Hepatocyte (in vitro differentiated cells): ENCODE measurements at regions not wholly inside any gene's neighbourhood (a gene's known extent, or its start where the extent isn't known, plus 50 kb on each side); places are given as distances from the start of the nearest gene placed in this dataset.

Source experiments
- DNase-seq: peaks from one replicate; pipeline ENCODE4 v3.0.0-alpha.2; 2016; ENCODE audit warnings: low spot score
- H2AFZ ChIP-seq: fragments of 200-600 bp; sonication (generic); 2 replicates; pipeline ENCODE4 v1.6.0; 2016; ENCODE audit warnings: antibody characterized with exemption, mild to moderate bottlenecking
- H3K27ac ChIP-seq: fragments of 200-600 bp; sonication (generic); 2 replicates; pipeline ENCODE4 v1.5.1; 2016; ENCODE audit warnings: mild to moderate bottlenecking
- H3K27me3 ChIP-seq: fragments of 200-600 bp; sonication (generic); 2 replicates; pipeline ENCODE4 v1.6.1; 2016
- H3K36me3 ChIP-seq: fragments of 200-600 bp; sonication (generic); replicated peaks from 2 replicates; pipeline ENCODE4 v1.5.1; 2016; ENCODE audit warnings: low read depth; ENCODE audit not compliant: insufficient read depth
- H3K4me1 ChIP-seq: fragments of 200-600 bp; sonication (generic); 2 replicates; pipeline ENCODE4 v1.5.1; 2016; ENCODE audit warnings: mild to moderate bottlenecking, moderate library complexity; ENCODE audit not compliant: insufficient read depth
- H3K4me2 ChIP-seq: fragments of 200-600 bp; sonication (generic); 2 replicates; pipeline ENCODE4 v1.6.0; 2016
- H3K4me3 ChIP-seq: fragments of 200-600 bp; sonication (generic); 2 replicates; pipeline ENCODE4 v1.5.1; 2016; ENCODE audit warnings: mild to moderate bottlenecking
- H3K79me2 ChIP-seq: fragments of 200-600 bp; sonication (generic); 2 replicates; pipeline ENCODE4 v1.6.0; 2017; ENCODE audit warnings: mild to moderate bottlenecking
- H3K9me2 ChIP-seq: fragments of 200-600 bp; sonication (generic); replicated peaks from 2 replicates; pipeline ENCODE4 v1.6.0; 2017; ENCODE audit warnings: mild to moderate bottlenecking; ENCODE audit not compliant: insufficient read depth
- H3K9me3 ChIP-seq: fragments of 200-600 bp; sonication (generic); 2 replicates; pipeline ENCODE4 v1.5.1; 2016; ENCODE audit warnings: low read depth, mild to moderate bottlenecking
- H4K20me1 ChIP-seq: fragments of 200-600 bp; sonication (generic); 2 replicates; pipeline ENCODE4 v1.6.0; 2016; ENCODE audit warnings: mild to moderate bottlenecking; ENCODE audit not compliant: insufficient read depth, poor library complexity, severe bottlenecking
- EZH2 ChIP-seq: fragments of 200-600 bp; sonication (generic); IDR thresholded peaks from 2 replicates; pipeline ENCODE4 v1.6.1; 2016; ENCODE audit warnings: antibody characterized with exemption, mild to moderate bottlenecking, borderline replicate concordance
- EZH2phosphoT487 ChIP-seq: fragments of 200-600 bp; sonication (generic); IDR thresholded peaks from one replicate; pipeline ENCODE4 v1.6.1; 2018; ENCODE audit warnings: antibody characterized with exemption, mild to moderate bottlenecking, low read depth, moderate library complexity; ENCODE audit not compliant: unreplicated experiment, severe bottlenecking
- WGBS: methylation state at CpG from one replicate; pipeline ENCODE4 v1.1.6; 2016; ENCODE audit warnings: low lambda C conversion rate; ENCODE audit errors: missing lambda C conversion rate; 5-methylcytosine and 5-hydroxymethylcytosine counted together
- TF ChIP-seq, protein P1 (sequence below): fragments of 200-600 bp; sonication (generic); IDR thresholded peaks from 2 replicates; pipeline ENCODE4 v1.5.1; 2016; ENCODE audit warnings: antibody characterized with exemption, mild to moderate bottlenecking; ENCODE audit not compliant: poor library complexity

DNA sequence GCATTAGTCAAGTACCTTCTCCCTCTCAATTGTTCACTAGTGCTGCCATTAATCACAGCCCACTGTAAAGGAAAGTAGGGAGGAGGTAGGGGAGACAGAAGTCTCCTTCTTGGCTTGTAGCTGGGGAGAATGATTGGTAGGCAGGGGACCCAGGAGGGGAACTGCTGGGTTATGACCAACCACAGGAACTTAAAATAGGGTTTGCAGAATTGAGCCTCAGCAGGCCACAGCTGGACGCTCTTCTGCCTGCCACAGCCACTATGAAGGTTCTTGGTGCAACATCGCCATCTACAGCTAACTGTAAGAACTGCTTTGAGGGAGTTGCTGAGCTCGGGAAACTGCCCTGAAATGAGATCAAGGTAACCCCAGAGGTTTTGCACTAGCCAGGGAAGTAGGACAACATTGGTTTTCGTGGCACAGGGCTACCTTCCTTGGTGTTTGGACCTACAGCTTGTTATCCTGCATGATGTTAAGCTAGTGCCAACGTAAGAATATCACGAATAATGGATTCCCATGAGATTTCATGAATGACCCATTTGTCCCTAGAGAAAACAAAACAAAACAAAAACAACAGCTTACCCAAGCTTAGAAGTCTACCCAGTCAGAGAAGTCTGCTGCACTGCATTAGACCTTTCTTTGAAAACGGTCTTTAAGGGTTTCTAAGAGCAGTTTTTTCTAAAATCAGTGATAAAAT, 787.1 kb upstream of the API5 start:
- Histone ChIP-seq H3K9me2 (no peaks in the 10 kb centered on the region), H3K4me3 (no peak overlapping the region), H4K20me1 (no peaks in the 10 kb centered on the region), H3K9me3 (no peaks in the 10 kb centered on the region), H3K4me1 (no peaks in the 10 kb centered on the region), H3K27me3 (no peaks in the 10 kb centered on the region), H3K27ac (no peak overlapping the region), H2AFZ (no peak overlapping the region), H3K36me3 (no peaks in the 10 kb centered on the region), H3K4me2 (no peak overlapping the region), H3K79me2 (no peaks in the 10 kb centered on the region)
- peak; percentile 85 for DNase-seq
- 15% methylated on average over 7 of the region's 7 CpGs for WGBS
- TF ChIP-seq, protein P1, sequence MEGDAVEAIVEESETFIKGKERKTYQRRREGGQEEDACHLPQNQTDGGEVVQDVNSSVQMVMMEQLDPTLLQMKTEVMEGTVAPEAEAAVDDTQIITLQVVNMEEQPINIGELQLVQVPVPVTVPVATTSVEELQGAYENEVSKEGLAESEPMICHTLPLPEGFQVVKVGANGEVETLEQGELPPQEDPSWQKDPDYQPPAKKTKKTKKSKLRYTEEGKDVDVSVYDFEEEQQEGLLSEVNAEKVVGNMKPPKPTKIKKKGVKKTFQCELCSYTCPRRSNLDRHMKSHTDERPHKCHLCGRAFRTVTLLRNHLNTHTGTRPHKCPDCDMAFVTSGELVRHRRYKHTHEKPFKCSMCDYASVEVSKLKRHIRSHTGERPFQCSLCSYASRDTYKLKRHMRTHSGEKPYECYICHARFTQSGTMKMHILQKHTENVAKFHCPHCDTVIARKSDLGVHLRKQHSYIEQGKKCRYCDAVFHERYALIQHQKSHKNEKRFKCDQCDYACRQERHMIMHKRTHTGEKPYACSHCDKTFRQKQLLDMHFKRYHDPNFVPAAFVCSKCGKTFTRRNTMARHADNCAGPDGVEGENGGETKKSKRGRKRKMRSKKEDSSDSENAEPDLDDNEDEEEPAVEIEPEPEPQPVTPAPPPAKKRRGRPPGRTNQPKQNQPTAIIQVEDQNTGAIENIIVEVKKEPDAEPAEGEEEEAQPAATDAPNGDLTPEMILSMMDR = peak; percentile 88
- TF ChIP-seq EZH2 = no peak

DNA sequence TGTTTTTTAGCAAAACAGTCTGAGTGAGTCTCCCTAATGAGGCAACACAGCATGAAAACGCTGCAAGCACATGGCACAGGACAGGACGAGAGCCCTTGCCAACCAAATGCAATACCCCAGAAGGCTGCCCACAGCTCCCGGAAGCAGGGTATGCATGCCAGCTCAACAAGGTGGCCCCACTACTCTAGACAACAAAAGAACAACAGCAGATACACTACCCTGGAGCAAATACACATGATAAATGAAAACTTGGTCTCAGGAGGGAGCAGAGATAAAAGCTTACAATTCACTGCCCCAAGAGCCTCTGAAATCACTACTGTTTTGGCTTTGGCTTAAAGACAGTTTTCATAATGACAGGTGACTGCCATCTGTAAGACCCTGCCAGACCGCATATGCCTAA, 785.4 kb upstream of the API5 start:
- Histone ChIP-seq H3K9me2 (no peaks in the 10 kb centered on the region), H3K27ac (no peak overlapping the region), H2AFZ (no peak overlapping the region), H3K36me3 (no peaks in the 10 kb centered on the region), H4K20me1 (no peaks in the 10 kb centered on the region), H3K9me3 (no peaks in the 10 kb centered on the region), H3K4me2 (no peak overlapping the region), H3K79me2 (no peaks in the 10 kb centered on the region), H3K4me1 (no peaks in the 10 kb centered on the region), H3K27me3 (no peaks in the 10 kb centered on the region), H3K4me3 (no peak overlapping the region)
- WGBS = 75% methylated on average over 4 of the region's 4 CpGs
- no peak for TF ChIP-seq EZH2
- TF ChIP-seq EZH2phosphoT487 = no peak
- no peak for DNase-seq

DNA sequence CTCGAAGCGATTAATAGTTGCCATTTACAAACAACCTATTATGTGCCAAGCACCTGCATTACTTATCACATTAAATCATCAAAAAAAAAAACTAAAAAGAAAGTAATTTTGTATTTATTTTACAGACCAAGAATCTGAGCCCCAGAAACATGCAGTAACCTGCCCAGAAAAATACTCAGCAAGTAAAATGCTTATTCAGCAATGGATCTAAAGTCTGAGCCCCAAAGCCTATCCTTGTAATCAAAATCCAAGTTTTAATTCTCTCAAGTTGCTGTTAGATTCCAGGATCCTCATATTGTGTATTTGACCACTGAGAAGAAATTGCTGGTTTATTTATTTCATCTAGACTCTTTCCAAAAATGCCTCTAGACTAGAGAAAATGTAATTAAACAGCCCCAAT, 783.3 kb upstream of the API5 start:
- Histone ChIP-seq H3K4me1 (no peaks in the 10 kb centered on the region), H3K4me3 (no peak overlapping the region), H3K79me2 (no peaks in the 10 kb centered on the region), H3K27me3 (no peaks in the 10 kb centered on the region), H3K36me3 (no peaks in the 10 kb centered on the region), H3K9me3 (no peaks in the 10 kb centered on the region), H4K20me1 (no peaks in the 10 kb centered on the region), H3K27ac (no peak overlapping the region), H3K9me2 (no peaks in the 10 kb centered on the region), H3K4me2 (no peak overlapping the region), H2AFZ (no peak overlapping the region)
- no peak for TF ChIP-seq EZH2phosphoT487
- TF ChIP-seq, protein P1 = no peak
- no peak for TF ChIP-seq EZH2
- DNase-seq = no peak
- 88% methylated on average over 2 of the region's 2 CpGs for WGBS

DNA sequence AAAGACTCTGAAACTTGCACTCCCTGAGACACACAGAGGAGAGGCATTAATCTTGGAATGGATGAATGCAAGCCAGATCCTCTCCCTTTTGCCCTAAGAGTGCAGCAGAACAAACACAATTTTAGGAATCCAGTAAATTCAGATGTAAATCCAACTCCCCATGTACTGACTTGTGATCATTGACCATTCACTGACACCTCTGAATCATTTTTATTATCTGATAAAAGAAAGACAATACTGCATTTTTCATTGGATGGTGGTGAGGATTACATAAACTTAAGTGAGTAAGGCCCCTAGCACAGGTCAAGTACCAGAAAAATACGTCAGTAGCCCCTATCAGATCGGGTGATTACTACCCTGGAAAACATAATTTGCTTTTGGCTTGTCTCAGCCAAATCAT, 782.9 kb upstream of the API5 start:
- DNase-seq = no peak
- Histone ChIP-seq H3K27ac (no peak overlapping the region), H3K79me2 (no peaks in the 10 kb centered on the region), H4K20me1 (no peaks in the 10 kb centered on the region), H2AFZ (no peak overlapping the region), H3K4me3 (no peak overlapping the region), H3K4me1 (no peaks in the 10 kb centered on the region), H3K36me3 (no peaks in the 10 kb centered on the region), H3K9me3 (no peaks in the 10 kb centered on the region), H3K4me2 (no peak overlapping the region), H3K9me2 (no peaks in the 10 kb centered on the region), H3K27me3 (no peaks in the 10 kb centered on the region)
- TF ChIP-seq EZH2phosphoT487 = no peak
- WGBS = 65% methylated on average over 2 of the region's 2 CpGs
